ENCODE measurements at regions not wholly inside any gene's neighbourhood (a gene's known extent, or its start where the extent isn't known, plus 50 kb on each side); places are given as distances from the start of the nearest gene placed in this dataset.

GRCh38 chr6:884570-884969, 191.6 kb upstream of the EXOC2 start:
- Histone ChIP-seq H3K27ac (ENCODE audit: low read depth in 2 of 2, low read length in 1 of 2) (no peak overlapping the region), H3K4me3 (ENCODE audit: low read depth in 2 of 2, low read length in 1 of 2) (no peak overlapping the region), H3F3A (replicated peaks; ENCODE audit: insufficient read depth) (no peaks in the 10 kb centered on the region), H3K9me3 (no peaks in the 10 kb centered on the region), H3K79me2 (ENCODE audit: insufficient read depth) (no peaks in the 10 kb centered on the region), H3K9me2 (no peaks in the 10 kb centered on the region), H3K9ac (no peak overlapping the region), H3K36me3 (replicated peaks in 1 of 2; ENCODE audit: control insufficient read depth in 1 of 2, insufficient read depth in 2 of 2, low read length in 1 of 2) (no peaks in the 10 kb centered on the region), H3K27me3 (ENCODE audit: insufficient read depth) (peaks cover 14% of the 10 kb centered on the region; the same call in 1 of the 2 replicates), H2AFZ (ENCODE audit: low read depth) (no peak overlapping the region), H3K4me1 (ENCODE audit: control insufficient read depth in 1 of 2, insufficient read depth in 2 of 2, low read depth in 1 of 2, low read length in 1 of 2) (no peaks in the 10 kb centered on the region), H3K4me2 (no peak overlapping the region), H4K20me1 (ENCODE audit: insufficient read depth) (no peaks in the 10 kb centered on the region)
- no peak for DNase-seq
- TF ChIP-seq YY1 (IDR thresholded peaks at IDR 0.05; ENCODE audit: low read depth) (no peak), EP300 (IDR thresholded peaks at IDR 0.05; ENCODE audit: borderline replicate concordance in 1 of 2, low read depth in 1 of 2, low read length in 1 of 2) (no peak), TEAD4 (IDR thresholded peaks at IDR 0.05; ENCODE audit: borderline replicate concordance, insufficient read depth) (no peak), CHD2 (IDR thresholded peaks at IDR 0.05; ENCODE audit: low read length, partially characterized antibody) (no peak), POLR2AphosphoS5 (IDR thresholded peaks at IDR 0.05; ENCODE audit: low read depth, low read length) (no peak), REST (IDR thresholded peaks at IDR 0.05; ENCODE audit: low read depth, low read length) (no peak), SIN3A (IDR thresholded peaks at IDR 0.05; ENCODE audit: borderline replicate concordance, low read depth, low read length) (no peak), ZBTB33 (IDR thresholded peaks at IDR 0.05; ENCODE audit: borderline replicate concordance, low read depth) (no peak), FOXJ3 (CRISPR knock-in tag; IDR thresholded peaks at IDR 0.05) (no peak), NFIC (IDR thresholded peaks at IDR 0.05; ENCODE audit: borderline replicate concordance) (no peak), RXRA (IDR thresholded peaks at IDR 0.05; ENCODE audit: borderline replicate concordance, low read depth) (no peak), GATA2 (CRISPR knock-in tag; IDR thresholded peaks at IDR 0.05) (no peak), SMC3 (IDR thresholded peaks at IDR 0.05; ENCODE audit: low read depth, low read length) (no peak), EZH2phosphoT487 (IDR thresholded peaks at IDR 0.05; ENCODE audit: borderline replicate concordance, low read depth) (no peak), FOSL2 (IDR thresholded peaks at IDR 0.05; ENCODE audit: borderline replicate concordance, low read depth) (no peak)
- ChIA-PET POLR2A (no interaction called here), CTCF (no interaction called here)
- 13% methylated on average over 2 of the region's 2 CpGs for WGBS (ENCODE audit: low lambda C conversion rate)

Measured in SK-N-SH (cell line).